ENCODE measurements at regions not wholly inside any gene's neighbourhood (a gene's known extent, or its start where the extent isn't known, plus 50 kb on each side); places are given as distances from the start of the nearest gene placed in this dataset.

GRCh38 chrX:17278961-17279360 lies 96.0 kb upstream of the NHS start:
- ChIA-PET POLR2A (ENCODE audit: partially characterized antibody) (no interaction called here), CTCF (ENCODE audit: partially characterized antibody) (interaction anchor here (0.9 to 1.1 kb wide), 2 partner anchors 12 to 197 kb away, joined by 3 read pairs; no protein-coding TSS in a partner anchor)
- no peak overlapping the region for H3K4me2 ChIP-seq (ENCODE audit: insufficient read depth in 1 of 2, low read depth in 2 of 2, low read length in 2 of 2)
- no peak overlapping the region for H3K18ac ChIP-seq (ENCODE audit: extremely low read depth, low read length)
- no peaks in the 10 kb centered on the region for H4K20me1 ChIP-seq (replicated peaks in 1 of 2; ENCODE audit: control insufficient read depth in 1 of 2, insufficient read depth in 2 of 2, low read length in 2 of 2)
- no peak overlapping the region for H3K4ac ChIP-seq (replicated peaks; ENCODE audit: insufficient read length, low read depth, low read length)
- no peak overlapping the region for H2AFZ ChIP-seq (ENCODE audit: low read length)
- H3K23ac ChIP-seq (ENCODE audit: insufficient read length), result no peak overlapping the region
- no peak overlapping the region for H3K56ac ChIP-seq (replicated peaks; ENCODE audit: insufficient read length, low read depth, low read length)
- FAIRE-seq (no peak), DNase-seq (ENCODE audit: low read depth in 1 of 2, low spot score in 2 of 2) (no peak)
- no peak overlapping the region for H4K5ac ChIP-seq (ENCODE audit: insufficient read length, low read depth, low read length)
- H2BK12ac ChIP-seq (ENCODE audit: low read depth, low read length), result no peak overlapping the region
- no peak overlapping the region for H3K4me3 ChIP-seq (ENCODE audit: extremely low read depth in 1 of 4, insufficient read depth in 2 of 4, low read depth in 3 of 4, low read length in 4 of 4)
- H3K79me2 ChIP-seq (ENCODE audit: control insufficient read depth in 1 of 2, insufficient read depth in 2 of 2, low read length in 2 of 2), result no peaks in the 10 kb centered on the region
- H2BK15ac ChIP-seq (ENCODE audit: low read length), result no peak overlapping the region
- H3K36me3 ChIP-seq (ENCODE audit: control insufficient read depth in 2 of 4, insufficient read depth in 4 of 4, low read length in 3 of 4), result no peaks in the 10 kb centered on the region
- H3K14ac ChIP-seq (ENCODE audit: insufficient read length), result no peak overlapping the region
- no peak overlapping the region for H2BK20ac ChIP-seq (ENCODE audit: low read length)
- H3K4me1 ChIP-seq (replicated peaks in 1 of 4; ENCODE audit: control insufficient read depth in 3 of 4, insufficient read depth in 4 of 4, low read length in 3 of 4), result no peaks in the 10 kb centered on the region
- no peak overlapping the region for H2BK5ac ChIP-seq (ENCODE audit: low read depth, low read length)
- no peaks in the 10 kb centered on the region for H3K27me3 ChIP-seq (replicated peaks in 1 of 4; ENCODE audit: control insufficient read depth in 3 of 4, extremely low read depth in 1 of 4, insufficient read depth in 3 of 4, low read length in 3 of 4)
- no peak overlapping the region for H4K8ac ChIP-seq (ENCODE audit: extremely low read depth, insufficient read depth, low read length)
- H2AK5ac ChIP-seq (ENCODE audit: low read depth, low read length), result no peak overlapping the region
- no peak overlapping the region for H4K91ac ChIP-seq (replicated peaks; ENCODE audit: insufficient read length, low read length)
- H3K23me2 ChIP-seq (ENCODE audit: low read depth, low read length), result no peaks in the 10 kb centered on the region
- no peak overlapping the region for H3K9ac ChIP-seq (replicated peaks in 1 of 4; ENCODE audit: extremely low read depth in 1 of 4, low read depth in 3 of 4, low read length in 3 of 4)
- H3K9me3 ChIP-seq (ENCODE audit: insufficient read depth in 2 of 2, low read depth in 1 of 2, low read length in 1 of 2), result peaks cover 6 to 7% of the 10 kb centered on the region in 2 experiments; a peak in 2 of 4 replicates
- no peaks in the 10 kb centered on the region for H3K79me1 ChIP-seq (ENCODE audit: low read depth, low read length)
- H2BK120ac ChIP-seq (replicated peaks; ENCODE audit: low read depth, low read length), result no peak overlapping the region
- H3K27ac ChIP-seq (ENCODE audit: low read depth, low read length), result no peak overlapping the region
- 94% methylated on average over 2 of the region's 2 CpGs; no CpG with 5 or more reads in 1 of the 2 experiments for WGBS, 2 experiments (ENCODE audit: extremely low coverage in 1 of 2, insufficient coverage in 1 of 2, insufficient read length in 1 of 2, insufficient replicate concordance in 2 of 2, low coverage in 1 of 2, low lambda C conversion rate in 2 of 2, missing lambda C conversion rate in 1 of 2)
- TF ChIP-seq RAD21 (IDR thresholded peaks at IDR 0.05 in 1 of 2, conservative IDR thresholded peaks at IDR 0.05 in 1 of 2; ENCODE audit: low read depth in 2 of 2, low read length in 2 of 2), result no peak
- TF ChIP-seq HDAC2 (IDR thresholded peaks at IDR 0.05; ENCODE audit: borderline replicate concordance in 1 of 2, low read depth in 2 of 2, low read length in 2 of 2), result no peak
- no peak for TF ChIP-seq HDAC6 (IDR thresholded peaks at IDR 0.05; ENCODE audit: low read depth, low read length)
- TF ChIP-seq, protein P1, sequence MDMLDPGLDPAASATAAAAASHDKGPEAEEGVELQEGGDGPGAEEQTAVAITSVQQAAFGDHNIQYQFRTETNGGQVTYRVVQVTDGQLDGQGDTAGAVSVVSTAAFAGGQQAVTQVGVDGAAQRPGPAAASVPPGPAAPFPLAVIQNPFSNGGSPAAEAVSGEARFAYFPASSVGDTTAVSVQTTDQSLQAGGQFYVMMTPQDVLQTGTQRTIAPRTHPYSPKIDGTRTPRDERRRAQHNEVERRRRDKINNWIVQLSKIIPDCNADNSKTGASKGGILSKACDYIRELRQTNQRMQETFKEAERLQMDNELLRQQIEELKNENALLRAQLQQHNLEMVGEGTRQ (IDR thresholded peaks at IDR 0.05; ENCODE audit: low read length), result no peak
- no peak for TF ChIP-seq MAFK (IDR thresholded peaks at IDR 0.05; ENCODE audit: low read depth, low read length)
- TF ChIP-seq, protein P2, sequence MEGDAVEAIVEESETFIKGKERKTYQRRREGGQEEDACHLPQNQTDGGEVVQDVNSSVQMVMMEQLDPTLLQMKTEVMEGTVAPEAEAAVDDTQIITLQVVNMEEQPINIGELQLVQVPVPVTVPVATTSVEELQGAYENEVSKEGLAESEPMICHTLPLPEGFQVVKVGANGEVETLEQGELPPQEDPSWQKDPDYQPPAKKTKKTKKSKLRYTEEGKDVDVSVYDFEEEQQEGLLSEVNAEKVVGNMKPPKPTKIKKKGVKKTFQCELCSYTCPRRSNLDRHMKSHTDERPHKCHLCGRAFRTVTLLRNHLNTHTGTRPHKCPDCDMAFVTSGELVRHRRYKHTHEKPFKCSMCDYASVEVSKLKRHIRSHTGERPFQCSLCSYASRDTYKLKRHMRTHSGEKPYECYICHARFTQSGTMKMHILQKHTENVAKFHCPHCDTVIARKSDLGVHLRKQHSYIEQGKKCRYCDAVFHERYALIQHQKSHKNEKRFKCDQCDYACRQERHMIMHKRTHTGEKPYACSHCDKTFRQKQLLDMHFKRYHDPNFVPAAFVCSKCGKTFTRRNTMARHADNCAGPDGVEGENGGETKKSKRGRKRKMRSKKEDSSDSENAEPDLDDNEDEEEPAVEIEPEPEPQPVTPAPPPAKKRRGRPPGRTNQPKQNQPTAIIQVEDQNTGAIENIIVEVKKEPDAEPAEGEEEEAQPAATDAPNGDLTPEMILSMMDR (IDR thresholded peaks at IDR 0.05; ENCODE audit: control extremely low read depth in 1 of 3, insufficient read depth in 1 of 3, low read depth in 1 of 3, low read length in 3 of 3), result no peak
- no peak for TF ChIP-seq SIN3A (conservative IDR thresholded peaks at IDR 0.05 in 1 of 2, IDR thresholded peaks at IDR 0.05 in 1 of 2; ENCODE audit: low read depth in 1 of 2, low read length in 2 of 2)
- TF ChIP-seq BRCA1 (IDR thresholded peaks at IDR 0.05; ENCODE audit: low read depth, low read length), result no peak
- no peak for TF ChIP-seq SAP30 (IDR thresholded peaks at IDR 0.05; ENCODE audit: insufficient read depth, insufficient replicate concordance, low read length)
- TF ChIP-seq EGR1 (IDR thresholded peaks at IDR 0.05; ENCODE audit: borderline replicate concordance, low read depth, low read length), result no peak

Measured in H1 (cell line).